Astrocyte (in vitro differentiated cells and primary cell): ENCODE measurements at regions not wholly inside any gene's neighbourhood (a gene's known extent, or its start where the extent isn't known, plus 50 kb on each side); places are given as distances from the start of the nearest gene placed in this dataset.

Source experiments
- EZH2 ChIP-seq: IDR thresholded peaks from 2 replicates; pipeline ENCODE4 v1.6.1; 2012; ENCODE audit warnings: mild to moderate bottlenecking, low read length, inconsistent platforms; ENCODE audit not compliant: insufficient read depth
- TF ChIP-seq, protein P1 (sequence below): IDR thresholded peaks from 2 replicates; pipeline ENCODE4 v1.5.1; 2011; ENCODE audit warnings: low read depth, mild to moderate bottlenecking, inconsistent platforms, low read length, moderate library complexity; ENCODE audit not compliant: insufficient read depth

DNA sequence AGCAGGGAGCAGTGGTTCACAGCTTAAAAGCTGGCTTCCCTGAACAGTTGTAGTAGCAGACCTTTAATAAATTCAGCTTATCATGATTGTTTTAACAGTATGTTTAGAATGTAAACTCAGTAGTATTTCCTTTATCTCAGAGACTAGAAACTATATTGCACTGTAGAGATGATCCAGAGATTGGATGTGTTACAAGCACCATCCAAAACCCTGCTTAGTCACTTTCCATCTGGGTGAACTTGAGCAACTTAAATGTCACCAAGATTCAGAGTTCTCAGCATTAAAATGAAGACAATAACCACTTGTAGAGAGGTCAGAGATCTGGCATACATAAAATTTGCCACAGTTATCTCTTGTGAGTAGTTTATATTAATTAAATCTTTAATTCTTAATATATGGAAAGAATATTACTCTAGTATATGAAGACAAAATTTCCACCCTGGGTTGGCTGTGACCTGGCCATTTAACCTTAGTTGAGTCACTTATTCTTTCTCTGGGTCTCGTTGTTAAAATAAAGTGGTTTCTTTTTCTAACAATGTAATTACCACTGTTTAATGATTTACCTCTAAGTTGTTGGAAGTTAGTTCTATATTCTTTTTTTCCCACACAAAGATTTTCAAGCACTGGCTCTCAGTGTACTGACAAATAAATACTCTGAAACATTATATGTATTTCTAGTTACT is 239.2 kb upstream of the FKBP1C start:
- TF ChIP-seq, protein P1, sequence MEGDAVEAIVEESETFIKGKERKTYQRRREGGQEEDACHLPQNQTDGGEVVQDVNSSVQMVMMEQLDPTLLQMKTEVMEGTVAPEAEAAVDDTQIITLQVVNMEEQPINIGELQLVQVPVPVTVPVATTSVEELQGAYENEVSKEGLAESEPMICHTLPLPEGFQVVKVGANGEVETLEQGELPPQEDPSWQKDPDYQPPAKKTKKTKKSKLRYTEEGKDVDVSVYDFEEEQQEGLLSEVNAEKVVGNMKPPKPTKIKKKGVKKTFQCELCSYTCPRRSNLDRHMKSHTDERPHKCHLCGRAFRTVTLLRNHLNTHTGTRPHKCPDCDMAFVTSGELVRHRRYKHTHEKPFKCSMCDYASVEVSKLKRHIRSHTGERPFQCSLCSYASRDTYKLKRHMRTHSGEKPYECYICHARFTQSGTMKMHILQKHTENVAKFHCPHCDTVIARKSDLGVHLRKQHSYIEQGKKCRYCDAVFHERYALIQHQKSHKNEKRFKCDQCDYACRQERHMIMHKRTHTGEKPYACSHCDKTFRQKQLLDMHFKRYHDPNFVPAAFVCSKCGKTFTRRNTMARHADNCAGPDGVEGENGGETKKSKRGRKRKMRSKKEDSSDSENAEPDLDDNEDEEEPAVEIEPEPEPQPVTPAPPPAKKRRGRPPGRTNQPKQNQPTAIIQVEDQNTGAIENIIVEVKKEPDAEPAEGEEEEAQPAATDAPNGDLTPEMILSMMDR: no peak
- no peak for TF ChIP-seq EZH2
